ENCODE measurements at regions not wholly inside any gene's neighbourhood (a gene's known extent, or its start where the extent isn't known, plus 50 kb on each side); places are given as distances from the start of the nearest gene placed in this dataset.

DNA sequence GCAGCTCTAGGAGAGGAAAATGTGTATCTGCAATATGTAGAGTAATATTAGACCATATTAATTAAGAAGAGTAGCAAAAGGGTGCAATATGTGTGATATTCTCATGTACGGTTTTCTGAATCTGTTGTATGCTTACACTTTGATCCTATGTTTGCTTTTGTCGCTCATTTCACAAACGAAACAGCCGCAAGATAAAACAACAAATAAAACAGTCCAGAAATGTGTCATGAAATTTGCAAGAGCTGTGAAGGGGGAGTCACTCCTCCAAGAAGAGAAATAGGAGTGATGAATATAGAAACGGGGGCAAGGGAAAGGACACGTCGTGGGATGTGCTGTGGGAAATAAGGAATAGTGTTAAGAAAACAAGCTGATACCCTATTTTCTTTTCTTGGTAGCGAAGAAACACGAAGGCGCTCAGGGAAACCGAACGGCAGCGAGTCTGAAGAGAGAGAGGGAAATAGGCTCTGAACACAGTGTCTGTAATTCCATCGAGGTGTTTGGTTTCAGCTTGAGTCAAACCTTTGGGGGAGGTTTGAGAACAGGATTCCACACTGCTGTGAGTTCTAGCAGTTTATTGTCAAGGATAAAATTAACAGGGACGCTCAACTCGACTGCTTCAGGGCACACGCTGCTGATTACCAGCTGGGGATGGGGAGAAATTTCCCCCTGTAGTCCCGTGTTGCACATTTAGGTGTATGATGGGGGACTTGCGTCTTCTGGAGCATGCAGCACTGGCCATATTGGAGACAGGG is 595.6 kb upstream of the TENM3 start:
- DNase-seq, result no peak

DNA sequence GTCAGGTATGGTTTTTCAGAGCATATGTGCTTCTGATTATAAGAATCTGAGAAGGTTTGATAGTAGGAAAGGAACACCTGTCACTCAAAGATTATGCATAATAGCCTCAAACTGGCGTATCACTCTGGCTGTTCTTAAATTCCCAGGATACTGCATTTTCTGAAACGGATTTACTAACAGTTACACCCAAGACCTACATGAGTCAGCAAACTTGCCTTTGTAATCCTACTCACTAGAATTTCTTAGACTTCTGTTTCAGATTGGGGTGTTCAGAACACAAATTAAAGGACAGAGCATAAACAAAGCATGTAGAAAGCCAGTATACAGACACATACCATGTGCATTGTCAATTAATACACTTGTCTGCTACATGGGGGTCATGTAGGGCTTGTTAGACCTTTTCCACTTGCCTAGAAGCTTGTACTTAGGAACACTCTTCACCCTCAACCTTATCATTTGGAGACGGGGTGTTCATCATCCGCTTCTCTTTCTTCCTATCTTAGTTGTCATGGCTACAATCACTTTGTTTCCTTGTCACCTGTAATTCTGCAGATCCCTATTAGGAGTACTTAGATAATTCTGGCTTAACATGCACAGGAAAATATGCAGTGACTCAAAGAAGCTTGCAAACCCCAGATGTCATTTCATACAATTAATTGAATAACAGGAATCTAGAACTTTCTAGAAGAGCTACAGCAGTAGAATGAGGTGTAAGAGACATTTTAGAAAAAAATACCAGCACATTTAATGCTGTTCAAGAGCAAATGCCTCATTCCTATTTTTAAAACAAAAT is 593.0 kb upstream of the TENM3 start:
- DNase-seq, result no peak

DNA sequence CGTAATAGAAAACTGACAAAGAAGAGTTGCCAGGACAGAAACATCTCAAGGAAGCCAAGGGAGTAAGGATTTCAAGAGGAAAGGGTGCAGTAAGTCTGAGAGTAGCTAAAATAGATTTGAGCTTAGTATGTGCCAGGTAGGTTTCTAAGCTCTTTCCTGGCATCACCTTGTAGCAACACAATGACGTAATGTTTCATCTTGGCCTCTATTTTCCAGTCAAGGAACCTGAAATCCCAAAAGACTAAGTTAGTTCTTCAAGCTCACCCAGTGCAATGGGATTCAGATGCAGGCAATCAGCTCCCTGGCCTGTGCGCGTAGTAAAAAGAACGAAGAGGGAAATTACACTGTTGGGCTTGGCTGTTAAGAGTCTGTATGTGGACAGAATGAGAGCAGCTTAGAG is 586.5 kb upstream of the TENM3 start:
- no peak for DNase-seq

DNA sequence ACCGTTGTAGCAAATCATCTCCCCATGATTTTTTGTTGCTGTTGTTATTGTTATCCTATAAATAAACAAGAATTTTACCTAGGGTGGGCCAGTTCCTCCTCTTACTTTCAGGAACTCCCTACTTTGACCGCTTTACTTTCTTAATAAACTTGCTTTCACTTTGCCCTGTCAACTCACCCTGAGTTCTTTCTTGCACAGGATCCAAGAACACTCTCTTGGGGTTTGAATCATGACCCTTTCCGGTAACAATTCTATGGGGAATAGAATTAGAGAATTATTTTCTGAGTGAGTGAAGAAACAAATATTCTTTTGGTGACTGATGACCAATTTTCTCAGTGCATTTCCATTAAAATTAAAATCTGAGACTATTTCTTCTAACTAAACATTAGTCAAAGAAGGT is 584.0 kb upstream of the TENM3 start:
- DNase-seq, result no peak

DNA sequence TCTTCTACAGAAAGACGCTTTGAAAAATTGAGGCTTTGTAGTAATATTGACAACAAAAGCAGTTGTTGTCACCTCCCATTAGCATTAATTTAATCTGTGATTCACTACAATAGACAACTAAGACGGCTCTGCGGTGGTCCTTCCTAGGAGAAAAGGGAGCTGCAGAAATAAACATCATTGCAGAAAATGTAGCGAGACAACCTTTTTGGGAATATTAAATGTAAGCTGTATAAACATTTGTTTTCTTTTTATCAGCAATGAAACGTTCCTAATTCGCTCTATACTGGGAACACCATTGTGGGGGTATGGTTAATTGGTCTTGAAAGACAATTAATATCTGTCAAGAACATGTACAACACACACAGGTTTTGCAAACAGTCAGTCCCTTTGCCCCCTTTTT is 583.3 kb upstream of the TENM3 start:
- no peak for DNase-seq

DNA sequence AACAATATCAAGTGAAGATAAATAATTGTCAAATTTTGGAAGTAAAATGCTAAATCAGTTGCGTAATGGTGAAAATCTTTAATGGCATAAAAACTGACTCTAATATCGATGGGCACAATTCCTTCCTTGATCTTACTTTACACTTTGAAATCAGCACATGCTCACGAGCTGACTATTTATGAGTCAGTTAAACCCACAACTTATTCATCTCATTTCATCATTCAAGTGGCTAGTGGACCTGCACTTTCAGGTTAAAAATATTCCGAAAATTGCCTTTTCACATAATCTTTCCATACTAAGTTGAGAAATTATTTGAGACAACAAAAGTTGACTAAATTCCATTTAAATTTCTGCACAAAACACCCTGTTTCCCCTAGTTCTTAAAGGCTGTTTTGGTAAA is 582.1 kb upstream of the TENM3 start:
- DNase-seq, result no peak

DNA sequence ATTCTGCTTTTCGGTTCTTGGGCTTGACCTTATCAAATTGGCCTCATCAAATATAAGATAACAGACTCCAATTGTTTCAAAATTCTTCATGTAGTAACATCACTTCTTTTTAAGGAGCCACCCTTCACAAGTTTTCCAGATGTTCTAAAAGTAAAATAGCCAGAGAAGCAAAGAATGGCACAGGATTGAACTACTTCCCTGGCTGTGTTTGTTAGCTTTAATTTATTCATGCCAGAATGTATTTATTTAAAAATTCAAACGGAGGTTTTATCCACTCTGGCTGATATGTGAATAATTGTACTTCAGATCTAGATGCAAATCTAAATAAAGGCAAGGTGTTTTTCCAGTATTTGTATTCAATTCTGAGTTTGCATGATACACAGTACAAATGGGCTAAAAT is 581.3 kb upstream of the TENM3 start:
- no peak for DNase-seq

DNA sequence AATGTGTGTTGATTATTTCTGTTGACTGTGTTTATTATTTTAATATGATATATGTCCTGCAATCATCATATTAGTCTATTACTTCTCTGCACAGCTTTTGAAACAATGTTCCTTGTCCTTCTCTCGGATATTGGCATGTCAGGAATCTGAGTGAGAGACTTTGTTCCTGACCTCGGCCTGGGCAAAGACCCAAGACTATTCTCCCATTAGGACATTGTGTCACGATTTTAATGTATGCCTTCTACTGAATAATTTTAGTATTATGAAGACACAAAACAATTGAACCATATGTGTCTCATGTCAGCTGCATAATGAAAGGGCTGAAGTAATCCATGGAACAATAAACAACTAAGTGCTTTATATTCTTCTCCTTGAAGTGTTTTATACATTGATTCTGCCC is 580.8 kb upstream of the TENM3 start:
- no peak for DNase-seq

DNA sequence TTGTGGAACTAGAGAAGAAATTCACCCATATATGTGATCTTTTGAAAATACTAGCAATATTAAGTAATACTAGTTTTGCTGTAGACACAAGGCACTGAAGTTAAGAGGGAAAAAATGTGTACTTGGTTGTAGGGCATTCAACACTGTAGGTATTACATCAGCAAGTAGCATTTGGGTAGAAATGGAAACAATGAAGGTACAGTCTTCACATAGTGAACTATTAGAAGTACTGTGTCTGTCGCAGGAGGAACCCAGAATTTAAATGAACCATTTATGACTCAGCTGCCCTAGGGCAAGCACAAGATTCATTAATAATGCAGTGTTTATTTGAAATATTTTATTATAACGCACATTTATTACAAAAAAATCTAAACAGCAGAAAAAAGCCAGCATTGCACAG is 572.7 kb upstream of the TENM3 start:
- no peak for DNase-seq

DNA sequence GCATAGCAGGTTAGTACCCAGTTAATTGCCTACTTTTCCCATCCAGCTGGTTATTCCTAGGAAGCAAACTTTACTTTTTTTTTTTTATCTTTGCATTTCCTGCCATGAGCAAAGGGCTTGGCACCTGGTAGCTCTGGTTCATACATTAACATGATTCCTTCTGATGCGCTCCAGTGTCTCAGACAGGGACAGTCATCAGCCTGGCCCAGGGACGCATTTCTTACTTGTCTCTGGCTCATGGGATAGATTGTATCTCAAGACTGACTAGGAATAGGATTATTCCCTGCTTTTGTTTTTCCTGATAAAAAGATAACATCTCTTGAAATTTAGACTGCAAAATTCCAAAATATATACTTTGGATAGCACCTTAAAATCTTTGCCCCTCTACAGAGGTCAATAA is 571.5 kb upstream of the TENM3 start:
- no peak for DNase-seq

DNA sequence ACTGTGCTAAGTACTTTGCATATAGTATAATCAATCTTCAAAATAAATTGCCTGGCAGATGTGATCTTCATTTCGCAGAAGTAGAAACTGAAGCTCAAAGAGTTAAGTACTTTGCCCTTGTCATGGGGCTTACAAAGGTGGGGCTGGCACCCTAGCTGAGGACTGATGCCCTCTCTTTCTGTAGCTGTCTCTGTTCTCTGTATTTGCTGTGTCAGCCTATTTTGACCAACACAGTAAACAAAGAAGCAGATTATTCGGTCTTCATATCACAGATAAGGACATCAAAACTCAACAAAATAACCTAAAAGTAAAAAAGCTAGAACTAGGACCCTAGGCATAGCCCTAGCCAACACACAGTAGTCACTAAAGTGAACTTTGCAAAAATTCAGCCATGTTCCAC is 570.5 kb upstream of the TENM3 start:
- DNase-seq, result no peak

DNA sequence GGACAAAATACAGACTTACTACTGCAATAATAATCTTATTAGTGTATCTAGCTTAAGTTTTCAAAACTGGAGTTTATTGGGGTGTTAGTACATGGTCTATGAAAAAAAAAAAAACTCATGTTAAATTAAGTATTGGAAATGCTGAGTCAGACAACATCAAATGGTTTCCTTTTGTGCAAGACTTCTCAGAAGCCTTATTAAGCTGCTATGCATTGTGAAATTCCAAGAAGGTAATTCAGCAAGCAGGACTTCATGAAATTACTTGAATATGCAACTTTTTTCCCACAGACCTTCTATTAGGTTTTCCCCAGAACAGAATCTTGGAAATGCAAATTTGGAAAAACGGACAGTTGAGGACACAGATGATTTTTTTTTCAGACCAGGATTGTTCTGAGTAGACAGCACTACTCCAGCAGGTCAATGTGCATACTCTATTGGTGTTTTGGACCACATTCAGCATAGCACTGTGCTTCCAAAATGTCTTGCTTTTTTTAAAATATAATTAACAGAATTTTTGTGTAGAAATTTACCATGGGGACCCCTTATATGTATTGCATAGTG is 568.8 kb upstream of the TENM3 start:
- no peak for DNase-seq

DNA sequence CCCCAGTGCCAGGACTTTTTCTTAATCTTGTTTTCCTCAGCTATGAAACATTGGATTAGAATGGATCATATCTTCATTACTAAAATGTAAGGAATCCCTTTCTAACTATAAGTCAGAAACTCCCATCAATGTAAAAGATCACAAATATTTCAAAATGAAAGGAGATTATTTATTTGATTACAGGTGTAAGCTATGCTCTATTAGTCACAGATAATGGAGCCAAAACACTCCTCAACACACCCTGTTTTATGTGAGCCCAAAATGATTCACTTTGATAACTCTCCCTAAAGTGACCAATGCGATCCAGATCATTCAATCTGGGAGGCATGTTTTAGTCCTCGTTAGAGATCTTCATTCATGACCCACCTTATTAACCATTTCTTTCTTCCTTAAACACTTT is 566.7 kb upstream of the TENM3 start:
- no peak for DNase-seq

DNA sequence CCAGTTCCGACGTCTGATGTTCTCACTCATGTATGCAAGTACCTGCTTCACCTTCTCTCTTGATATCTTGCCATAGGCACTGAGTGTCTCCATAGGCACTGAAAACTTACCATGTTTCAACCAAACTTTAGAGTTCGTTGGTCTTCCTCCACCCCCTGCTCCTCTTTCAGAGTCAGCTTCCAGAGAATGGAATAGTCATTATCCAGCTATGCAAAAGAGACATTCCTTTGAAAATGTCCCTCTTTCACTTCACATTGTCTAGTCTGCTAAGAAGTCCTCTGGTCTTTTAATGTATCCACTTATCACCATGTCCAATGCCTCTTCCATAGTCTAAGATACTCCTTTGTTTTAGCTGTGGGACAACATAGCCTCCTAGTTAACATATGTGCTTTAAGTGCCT is 566.0 kb upstream of the TENM3 start:
- DNase-seq, result no peak

DNA sequence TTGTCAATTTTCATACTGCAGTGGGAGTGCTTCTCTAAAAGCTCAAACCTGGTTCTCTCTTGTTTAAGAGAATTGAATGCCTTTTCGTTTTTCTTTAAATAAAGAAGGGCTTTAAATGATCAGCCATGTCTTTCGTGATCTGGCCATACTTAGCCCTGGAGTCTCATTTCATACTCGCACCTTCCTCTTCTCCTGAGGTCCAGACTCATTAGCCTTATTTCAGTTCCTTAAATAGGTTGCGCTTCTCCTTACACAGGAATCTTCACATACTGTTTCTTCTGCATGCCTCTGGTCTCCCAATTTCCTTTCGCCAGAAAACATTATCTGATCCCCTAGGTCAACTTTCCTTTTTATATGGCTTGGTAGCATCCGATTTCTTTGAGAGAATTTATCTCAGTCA is 565.6 kb upstream of the TENM3 start:
- no peak for DNase-seq

DNA sequence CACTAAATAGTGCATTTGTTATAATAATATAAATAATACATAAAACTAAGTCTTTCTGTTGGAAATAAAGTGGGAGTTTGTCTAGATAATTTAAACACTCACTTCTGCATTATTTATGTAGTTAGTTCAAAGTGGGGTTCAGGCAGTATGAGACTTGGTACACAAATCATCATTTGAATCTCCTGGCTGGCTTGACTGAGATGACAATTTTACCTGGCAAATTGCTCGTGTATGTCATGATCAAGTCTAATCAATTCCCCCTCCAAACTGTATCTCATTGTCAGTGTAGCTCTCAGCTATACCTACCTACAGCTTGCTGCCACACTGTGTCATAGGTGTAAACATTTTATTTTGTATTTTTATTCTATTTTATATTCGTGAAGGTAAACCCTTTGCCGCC is 563.4 kb upstream of the TENM3 start:
- no peak for DNase-seq

DNA sequence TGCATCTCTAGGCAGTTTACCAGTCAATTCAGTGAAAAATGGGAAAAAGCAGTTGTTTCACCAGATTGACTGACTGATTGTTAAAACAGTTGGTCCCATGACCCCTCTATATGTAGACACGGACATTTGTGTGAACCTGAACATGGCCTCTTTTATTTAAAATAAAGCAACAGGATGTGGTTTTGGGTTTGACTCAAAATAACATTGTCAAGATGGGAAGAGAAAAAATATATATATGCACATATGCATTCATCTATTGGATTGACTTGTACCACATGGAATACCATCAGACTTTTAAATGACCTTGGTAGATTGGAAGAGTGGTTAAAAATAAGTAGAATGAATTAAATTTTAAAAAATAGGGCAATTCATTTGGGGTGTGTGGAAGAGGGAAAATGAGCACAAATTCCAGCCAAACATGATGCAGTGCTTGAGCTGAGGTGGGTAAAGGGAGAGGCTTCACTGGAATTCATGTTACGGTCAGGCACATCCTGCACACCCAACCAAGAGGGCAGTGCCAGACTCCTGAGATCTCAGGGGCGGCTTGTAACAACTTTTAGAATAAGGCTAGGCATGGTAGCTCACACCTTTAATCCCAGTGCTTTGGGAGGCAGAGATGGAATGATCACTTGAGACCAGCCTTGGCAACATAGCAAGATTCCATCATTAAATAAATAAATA is 560.7 kb upstream of the TENM3 start:
- DNase-seq, result no peak

DNA sequence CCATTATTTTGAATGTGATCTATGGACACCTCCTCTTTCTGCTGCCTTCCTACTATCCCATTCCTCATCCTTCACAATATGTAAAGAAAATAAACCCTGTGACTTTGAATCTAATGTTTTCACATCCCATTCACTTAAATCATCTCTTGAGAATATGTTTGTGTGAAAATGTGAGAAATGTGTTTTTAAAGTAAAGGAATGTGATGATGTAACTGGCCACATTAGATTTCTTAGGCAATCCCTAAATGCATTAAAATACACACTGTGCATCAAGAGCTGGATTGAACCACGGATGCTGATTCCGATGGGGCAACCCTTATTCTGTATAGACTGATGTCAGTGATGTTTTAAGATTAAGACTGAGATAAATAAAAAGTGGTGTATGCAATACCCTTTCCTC is 558.9 kb upstream of the TENM3 start:
- no peak for DNase-seq

DNA sequence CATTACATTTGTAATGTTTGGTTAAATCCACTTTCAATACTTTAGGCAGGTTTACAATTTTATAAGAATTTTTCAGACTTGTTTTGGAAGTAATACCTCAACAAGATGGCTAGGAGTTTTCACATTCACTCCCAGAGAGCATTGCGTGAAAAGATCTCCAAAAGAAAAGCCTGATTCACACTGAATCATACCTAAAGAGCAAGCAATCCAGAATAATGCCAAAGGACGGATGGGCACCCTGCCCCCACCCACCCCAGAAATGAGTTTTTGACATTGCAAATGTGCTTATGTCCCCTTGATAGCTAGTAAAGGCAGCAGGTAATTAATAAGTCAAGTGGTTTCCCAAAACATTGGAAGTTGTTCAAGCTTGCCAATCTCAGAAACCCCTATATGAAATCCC is 557.7 kb upstream of the TENM3 start:
- no peak for DNase-seq

DNA sequence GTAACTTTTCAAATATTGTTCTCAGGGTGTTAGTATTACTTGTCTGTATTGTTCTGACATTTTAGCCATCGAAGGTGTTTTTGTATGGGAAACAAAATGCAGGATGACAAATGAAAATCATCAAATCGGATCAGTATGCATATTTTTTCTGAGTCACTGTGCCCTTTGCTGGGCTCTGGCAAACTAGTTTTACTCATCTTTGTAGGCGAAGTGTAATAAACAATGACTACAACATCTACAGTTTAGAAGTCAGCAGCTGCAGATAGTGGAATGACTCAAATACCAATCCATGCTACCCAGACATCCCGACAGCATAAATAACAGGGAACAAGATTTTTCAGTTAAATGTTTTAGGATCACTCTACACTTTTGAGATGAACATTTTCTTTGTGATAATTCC is 557.3 kb upstream of the TENM3 start:
- DNase-seq, result no peak

DNA sequence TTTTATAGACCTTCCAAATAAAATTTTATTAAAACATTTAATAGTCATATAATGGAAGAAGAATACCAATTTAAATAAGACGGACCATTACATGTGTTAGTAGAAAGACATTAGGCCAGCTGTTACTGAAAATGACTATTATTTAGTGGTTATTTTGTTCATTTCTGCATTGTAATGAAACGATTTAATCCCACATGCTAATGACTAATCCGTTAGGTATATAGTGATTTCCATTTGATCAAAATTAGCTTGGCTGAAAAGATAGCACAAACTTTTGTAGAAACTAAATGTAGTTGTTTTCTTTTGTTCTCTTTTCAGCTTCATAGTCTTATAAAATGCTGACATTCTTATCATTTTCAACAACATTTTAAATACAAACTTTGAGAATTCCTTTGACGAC is 556.1 kb upstream of the TENM3 start:
- DNase-seq, result no peak

DNA sequence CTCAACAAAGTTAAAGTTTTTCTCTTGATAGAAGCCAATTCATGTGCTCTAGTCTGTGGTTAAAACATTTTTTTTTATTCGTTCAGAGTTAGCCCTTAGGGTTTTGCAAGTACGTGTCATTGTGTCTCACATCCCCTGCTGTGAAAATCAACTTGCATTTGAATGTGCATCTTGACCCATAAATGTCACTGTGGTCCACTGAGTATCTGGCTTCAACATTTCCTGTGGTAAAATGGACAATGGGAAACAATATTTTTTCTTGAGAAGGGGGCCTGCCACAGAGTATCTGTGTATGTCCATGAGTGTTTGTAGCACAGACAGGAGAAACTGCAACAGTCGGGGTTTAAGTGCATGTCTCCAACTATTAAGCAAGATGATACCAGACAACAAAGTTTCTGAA is 554.8 kb upstream of the TENM3 start:
- DNase-seq, result no peak

DNA sequence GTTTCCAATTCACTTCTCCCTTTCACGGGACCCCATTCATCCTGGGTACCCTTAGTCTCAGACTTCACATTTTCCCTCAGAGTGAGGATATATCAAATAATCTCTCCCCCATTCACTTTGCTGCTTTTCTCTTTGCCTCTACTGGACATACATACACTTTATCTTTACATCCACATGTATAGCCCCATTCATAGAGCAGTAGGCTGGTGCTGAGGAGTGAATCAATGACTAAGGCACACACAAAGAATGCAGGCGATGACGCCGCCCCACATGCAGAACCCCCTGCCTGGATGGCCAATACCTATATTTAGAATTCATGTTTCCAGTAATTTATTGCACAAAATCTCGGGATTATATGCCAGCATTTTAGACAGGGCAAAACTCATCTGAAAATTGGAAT is 554.3 kb upstream of the TENM3 start:
- DNase-seq, result no peak

DNA sequence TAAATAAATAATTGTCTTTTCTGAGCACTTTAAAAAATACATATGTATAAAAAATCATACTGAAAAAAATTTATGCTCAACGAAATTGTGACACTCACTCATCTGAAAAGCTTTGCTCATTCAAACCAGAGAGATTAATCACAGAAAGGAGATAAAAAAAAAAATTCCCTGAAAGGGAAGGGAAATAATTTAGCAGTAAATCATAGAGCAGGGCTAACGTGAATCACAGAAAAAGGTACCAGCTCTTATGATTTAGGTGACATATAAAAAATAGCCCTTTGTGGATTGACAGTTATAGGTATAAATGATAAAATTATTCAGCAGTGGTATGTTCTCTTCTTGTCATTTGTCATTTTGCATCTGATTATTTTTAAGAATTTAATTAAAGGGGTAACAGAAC is 552.7 kb upstream of the TENM3 start:
- no peak for DNase-seq

All from activated CD4-positive, alpha-beta T cell treated with anti-CD3 and anti-CD28 coated beads, Interleukin-2, amount 50 U/mL, for 16 hours (primary cell).